Nucleus accumbens (tissue), 56 donors: ENCODE measurements at regions not wholly inside any gene's neighbourhood (a gene's known extent, or its start where the extent isn't known, plus 50 kb on each side); places are given as distances from the start of the nearest gene placed in this dataset.

Experiments
- DNase-seq, 56 donors: peaks; one replicate each; lab custom pipeline; 2025; lab: John Stamatoyannopoulos, UW

DNA sequence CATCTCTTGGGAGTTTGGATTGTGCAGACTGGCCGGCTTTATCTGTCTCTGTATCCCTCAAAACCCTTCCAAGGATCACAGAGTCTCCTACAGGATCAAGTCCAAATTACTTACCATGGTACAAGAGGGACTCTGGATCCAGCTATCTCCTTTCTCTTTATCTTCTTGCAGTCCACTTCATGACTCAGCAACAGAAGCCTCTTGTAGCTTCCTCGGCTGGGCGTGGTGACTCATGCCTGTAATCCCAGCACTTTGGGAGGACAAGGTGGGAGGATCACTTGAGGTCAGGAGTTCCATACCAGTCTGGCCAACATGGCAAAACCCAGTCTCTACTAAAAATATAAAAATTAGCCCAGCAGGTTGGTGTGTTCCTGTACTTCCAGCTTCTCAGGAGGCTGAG, 189.7 kb downstream of the BCAT1 start:
- DNase-seq = no peak

DNA sequence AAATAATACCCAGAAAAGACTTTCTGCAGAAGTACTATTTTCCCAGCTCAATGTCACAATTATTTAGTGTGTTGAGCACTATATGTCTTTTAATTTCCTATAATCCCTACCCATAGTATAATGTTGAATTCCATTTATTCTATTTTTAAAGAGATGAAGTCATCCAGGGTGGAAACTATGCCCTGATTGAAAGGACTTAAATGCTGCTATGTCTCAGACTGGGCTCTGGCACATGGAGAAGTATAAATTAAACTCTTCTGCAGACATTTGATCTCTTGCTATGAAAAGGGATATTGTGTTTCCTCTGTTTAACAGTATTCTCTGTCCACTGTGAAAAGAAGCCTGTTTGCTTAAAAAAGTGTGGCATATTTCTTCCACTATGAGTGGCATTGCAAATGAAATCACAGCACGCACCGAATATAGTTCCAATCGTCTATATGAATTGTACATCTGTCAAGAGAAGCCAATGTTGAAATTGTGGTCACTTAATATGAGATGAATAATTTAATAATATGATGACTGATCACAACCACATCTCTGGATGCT, 192.3 kb downstream of the BCAT1 start:
- DNase-seq = no peak

DNA sequence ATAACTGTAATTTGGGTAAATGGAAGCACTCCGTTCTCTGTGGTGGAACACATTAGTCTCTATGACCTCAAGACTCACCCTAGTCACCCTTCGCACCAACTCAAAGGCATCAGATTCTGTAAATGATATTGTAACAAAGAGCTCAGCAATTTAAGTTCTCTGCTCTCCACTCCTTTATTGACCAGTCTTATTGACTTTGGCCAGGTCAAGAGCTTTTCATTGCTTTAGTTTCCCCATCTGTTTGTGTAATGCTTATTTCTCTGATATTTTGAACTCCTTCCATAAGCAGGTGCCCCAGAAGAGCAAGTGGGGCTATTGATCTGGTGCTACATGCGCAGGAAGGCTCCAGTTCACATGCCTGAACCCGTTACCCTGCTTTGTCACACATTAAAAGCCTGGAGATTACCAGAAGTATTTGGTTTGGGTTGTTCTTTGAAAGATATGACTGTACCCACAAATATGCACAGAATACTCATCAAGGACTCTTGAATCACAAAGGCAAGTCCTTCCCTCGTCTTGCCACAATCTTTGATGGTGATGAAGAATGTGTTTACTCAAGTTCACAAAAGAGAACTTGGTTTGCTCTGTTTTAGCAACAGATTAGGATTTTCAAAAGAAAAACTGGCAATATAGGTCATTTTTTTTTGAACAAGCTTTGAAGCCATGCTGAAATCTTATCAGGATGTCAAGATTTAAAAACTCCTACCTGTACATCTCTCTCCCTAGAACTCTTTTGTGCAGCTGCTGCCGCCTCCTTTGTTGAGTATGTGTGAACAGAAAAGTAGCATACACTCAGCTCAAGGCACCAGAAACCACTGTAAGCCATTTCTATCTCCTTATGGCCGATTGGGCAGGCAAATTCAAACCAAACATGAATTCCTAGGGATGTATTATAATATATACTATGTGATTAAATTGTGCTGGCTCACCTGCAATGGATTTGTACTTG, 193.9 kb downstream of the BCAT1 start:
- DNase-seq = no peak

DNA sequence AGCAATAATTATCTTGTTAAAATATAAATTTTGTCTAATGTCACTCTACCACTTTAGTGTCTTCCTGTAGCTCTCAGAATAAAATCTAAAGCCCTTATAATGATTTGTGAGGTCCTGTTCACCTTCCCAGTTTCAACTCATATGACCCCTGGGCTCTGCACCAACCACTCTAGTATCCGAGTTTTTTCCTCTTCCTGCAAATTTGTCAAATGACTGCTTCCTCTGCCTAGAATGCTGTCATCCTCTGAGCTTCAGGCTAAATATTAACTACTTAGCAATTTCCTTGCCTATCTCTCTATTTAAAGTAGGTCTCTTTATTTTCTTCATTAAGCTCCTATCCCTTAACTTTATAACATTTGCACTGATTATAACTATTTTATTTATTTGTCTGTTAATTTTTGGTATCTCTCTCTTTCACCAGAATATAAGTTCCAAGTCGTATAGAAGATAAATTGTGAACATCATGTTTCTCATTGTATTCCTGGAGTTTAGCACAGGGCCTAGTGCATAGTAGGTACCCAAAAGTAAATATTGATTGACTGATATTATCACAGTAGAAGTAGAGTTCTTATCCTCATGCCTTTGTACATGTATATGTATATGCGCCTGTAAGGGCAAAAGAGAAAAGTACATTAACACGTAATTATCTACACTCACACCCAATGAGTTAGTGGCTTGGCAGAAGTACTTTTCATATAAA, 196.0 kb downstream of the BCAT1 start:
- DNase-seq = no peak

DNA sequence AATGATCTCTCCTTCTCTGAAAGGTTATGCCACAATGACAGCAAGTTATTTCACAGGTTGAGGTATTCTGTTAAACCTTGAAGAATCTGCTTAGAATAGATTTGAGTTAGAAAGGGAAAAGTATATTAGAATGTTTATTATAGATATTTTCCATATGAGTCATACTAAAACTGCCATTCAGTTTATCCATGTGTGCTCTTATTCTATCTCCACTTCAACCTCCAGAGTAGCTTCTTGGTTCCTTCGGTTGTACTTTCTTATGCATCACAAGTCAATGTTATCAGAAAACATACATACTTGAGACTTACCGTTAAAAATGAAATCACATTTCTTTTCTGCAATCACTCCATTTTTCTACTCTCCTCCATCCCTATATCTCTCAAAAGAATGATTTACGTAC, 197.7 kb downstream of the BCAT1 start:
- no peak for DNase-seq

DNA sequence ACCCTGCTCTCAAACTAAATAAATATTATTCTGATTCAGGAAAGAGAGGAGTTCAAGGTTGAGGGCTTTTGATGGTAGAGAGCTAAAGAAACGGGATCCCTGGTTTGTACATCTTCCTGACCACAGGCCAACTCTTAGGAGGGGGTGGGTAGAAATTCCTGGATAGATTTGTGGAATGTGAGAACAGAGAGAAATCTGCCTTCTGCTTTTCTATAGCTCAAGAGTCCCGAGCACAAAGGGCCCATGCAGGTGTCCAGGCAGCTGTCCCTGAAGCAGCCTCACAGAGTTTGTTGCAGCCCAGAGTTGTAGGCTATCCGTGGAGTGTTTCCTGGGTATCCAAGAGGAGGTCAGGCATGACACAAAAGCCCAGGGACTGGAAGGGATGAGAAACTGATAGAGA, 198.6 kb downstream of the BCAT1 start:
- no peak for DNase-seq

DNA sequence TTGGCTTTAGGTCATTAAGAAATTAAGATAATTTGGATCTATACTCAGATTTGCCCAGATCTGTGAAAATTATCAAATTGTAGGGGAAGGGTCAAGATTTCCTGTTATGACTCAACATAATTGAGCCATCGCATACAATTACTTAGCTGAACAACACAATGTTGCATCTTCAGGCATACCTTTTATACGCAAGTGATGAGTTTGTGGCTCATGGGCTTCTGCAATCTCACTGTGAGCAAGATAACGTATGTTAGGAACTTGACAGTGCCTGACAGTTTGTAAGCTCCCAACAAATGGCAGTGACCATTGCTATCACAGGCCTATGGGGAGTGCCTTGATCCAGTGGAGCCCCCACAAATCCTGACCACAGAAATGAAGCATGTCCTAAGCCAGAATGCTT, 199.7 kb downstream of the BCAT1 start:
- no peak for DNase-seq

DNA sequence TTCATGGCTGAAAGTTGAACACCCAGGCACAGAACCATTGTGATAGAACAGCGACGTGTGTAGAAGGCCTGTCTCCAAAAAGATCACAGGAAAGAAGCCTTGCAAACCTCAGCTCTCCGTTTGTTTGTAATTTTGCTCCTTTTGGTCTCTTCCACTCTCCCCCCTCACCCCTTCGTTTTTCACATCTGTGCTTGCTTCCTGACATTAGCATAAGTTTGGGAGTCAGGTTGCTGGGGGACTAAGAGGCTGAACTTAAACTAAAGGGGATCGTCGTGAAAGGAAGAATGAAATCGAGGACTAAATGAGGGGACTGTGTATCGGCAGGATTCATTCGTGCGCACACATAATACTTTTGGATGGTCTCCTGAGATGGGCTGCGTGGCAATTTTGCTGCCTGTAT, 200.6 kb downstream of the BCAT1 start:
- no peak for DNase-seq

DNA sequence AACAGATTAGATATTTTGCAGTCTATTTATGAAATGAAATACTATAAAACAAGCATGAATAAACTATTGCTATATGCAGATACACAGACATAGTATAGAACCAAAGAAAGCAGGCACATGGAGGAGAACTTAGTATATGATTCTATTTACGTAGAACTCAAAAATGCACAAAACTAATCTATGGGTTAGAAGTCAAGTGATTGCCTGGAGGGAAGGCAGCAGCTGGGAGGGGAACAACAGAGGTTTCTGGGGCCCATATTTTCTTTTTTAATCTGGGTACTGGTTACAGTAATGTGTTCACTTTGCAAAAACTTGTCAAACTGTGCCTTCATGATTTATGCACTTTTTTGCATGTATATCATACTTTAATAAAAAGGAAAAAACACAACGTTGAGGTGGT, 202.0 kb downstream of the BCAT1 start:
- DNase-seq = no peak

DNA sequence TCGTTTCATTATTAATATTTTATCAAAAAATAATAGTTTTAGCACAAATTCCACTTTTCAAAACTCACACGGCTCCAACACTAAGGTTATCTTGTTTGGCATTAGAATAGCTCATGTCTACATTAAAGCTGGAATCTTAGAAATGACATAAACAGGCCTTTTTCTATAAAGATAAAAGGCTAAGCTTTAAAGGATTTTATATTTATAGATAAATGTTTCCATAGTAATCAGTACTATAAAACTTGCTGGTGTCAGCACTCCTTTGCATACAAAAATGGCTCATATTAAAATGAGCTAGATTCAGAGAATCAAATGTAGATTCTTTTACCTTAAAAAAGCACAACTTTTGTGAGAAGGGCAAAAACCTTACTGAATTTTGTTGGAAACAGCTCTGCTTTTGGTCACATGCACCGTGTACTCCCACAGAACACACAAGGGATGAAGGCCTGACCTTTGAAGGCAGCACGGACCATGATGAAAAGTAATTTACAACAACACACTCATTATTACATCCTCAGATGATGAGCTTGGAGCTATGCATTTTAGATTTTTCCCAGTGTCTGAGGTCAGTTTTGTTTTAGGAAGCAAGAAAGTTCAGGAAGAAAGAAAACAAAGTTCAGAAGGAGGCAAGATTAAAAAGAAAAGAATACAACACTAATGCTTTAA, 202.8 kb downstream of the BCAT1 start:
- DNase-seq = no peak

DNA sequence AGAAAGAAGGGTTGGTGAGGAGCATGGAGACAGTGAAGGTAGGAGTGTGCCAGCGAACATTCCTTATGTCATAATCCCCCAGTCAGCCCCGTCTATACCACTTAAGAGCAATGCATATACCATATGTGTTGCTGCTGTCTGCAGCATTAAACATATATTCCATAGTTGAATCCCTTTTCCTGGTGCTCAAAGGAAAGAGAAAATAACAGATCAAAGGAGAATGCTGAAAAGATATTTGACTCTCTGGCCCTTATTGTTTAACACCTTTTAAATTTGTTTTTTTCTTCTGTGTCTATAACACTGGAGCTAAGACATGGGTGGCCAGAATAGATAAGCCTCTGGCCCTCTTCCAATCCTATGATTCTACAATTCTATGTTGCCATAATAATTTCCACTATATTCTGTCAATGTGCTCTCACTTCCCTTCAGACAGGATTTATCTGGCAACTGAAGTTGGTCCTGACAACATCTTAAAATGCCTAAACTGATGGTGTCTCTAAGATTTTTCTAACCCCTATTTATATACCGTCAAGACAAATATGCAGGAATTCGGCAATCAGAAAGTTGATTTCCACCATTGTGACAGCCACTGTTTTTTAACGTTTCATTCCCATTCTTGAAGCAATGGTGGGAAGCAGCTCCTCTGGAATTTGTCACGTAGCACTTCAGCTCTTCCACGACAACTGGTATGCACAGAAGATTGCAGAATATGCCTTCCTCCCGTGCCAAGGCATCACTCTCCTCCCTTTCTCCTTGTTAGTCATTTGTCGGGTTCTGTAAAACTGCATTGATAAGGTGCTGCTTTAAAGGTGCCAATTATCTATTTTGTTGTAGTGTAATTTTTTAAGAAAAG, 204.7 kb downstream of the BCAT1 start:
- DNase-seq = no peak

DNA sequence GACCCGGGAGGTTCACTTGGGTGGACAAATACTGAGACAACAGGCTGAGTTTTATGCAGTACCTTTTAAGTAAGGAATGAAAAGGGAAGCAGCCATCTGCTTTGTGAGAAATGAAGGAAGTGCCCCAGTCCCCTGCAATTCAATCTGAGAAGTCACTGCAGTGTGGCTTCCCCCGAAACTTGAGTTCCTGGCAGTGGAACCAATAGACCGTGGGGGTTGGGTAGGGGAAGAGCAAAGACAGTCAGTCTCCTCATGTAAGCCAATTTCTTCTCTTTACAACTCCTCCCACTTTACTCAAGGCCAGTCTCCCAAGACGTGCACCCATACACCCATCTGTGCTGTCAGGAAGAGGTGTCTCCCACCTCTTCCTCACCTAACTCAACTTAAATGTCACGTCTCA, 206.5 kb downstream of the BCAT1 start:
- peak in 29 of 56 donors; percentile 1 to 38 (median 9) for DNase-seq

DNA sequence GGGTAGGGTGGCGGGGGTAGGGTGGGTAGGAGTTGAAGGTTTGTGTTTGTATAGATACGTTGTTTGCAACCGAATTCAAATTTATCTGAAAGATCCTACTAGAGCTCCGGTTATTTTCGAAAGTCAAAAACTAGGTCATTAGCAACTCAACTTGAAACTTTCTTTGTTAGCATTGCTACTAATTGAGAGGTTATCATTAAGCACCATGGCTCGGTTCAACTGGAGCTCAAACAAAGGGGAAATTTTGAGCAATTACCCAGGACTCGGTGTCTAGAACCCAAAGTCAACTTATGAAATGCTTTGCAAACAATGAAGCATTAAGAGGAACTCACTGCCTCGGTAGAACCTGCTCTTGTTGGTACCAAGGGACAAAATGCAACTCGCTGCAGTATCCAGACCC, 207.7 kb downstream of the BCAT1 start:
- no peak for DNase-seq

DNA sequence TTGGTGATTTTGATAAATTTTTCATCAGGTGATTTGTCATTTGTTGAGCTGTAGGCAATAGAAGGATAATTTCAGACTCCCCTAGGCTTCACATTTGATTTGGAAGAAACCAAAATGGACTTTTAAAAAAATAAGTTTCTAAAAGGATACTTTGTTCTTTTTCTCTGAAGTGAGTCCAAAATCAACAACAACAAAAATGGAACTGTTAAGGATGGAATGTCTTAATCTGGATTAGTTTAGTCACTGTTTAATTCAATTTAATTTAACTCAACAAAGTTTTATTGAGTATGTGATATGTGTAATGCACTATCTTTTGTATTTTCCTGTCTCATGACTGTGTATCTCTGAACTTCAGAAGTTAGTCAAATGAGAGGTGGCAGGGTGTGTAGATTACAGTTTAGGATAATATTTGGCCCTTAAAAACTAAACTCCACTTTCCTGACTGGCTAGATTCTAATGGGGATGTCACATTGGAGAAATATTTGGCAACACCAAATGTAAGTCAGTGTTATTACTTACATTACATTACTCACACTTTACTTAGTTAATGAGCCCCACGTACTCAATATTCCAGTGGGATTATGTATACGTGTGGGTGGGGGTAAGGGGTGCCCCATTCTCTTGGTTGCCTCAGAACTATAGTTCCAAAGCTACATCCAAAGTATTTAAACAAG, 209.7 kb downstream of the BCAT1 start:
- DNase-seq = no peak

DNA sequence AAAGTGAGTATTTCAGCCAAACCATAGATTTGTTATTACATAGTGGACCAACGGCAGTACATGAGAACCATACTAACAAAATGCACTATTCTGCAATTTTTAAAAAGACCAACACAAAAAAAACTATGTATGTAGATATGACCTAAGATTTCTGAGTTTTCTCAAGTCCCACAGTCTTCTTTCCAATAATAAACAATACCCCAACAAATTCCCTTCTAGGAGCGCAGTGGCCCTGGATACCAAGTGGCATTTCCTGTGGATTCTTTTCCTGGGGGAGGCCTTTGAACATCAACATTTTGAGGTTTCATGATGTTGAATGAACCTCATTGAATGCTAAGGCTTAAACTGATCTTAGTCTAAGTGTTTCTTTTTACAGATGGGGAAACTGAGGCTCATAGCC, 210.5 kb downstream of the BCAT1 start:
- no peak for DNase-seq

DNA sequence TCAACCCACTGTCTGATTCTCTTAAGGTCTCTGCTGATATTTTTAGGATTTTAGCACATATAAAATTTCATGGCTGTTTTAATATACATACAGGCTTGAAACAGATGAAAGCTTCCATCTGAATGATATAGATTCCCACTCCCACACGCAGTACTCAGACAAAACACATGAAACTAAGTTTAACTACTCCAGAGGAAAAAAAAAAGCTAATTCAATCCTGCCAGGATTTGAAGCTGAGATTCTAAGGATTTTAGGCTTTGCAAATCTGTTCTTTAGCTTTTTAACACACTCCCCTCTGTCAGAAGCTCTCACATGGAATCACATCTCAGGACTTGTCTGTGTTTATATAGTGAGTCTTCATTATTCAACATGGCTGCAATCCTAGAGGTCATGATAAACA, 217.3 kb downstream of the BCAT1 start:
- no peak for DNase-seq

DNA sequence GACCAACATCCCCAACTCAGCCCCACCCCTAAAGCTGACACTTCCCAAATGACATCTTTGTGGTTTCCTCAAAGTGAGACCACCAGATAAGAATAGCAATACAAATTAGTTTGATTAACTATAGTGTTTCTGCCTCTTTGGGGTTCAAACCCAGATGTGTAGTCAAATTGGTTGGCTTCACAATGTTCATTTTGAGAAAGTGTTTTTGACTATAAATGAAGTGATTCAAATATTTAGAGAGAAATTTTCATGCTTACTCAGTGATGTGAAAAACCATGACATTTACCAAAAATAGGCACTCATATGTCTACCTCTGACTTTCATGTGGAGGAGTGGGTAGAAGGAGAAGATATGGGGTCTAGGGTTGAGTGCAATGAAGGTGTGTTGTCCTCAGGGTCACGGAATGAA, 218.4 kb downstream of the BCAT1 start:
- no peak for DNase-seq

DNA sequence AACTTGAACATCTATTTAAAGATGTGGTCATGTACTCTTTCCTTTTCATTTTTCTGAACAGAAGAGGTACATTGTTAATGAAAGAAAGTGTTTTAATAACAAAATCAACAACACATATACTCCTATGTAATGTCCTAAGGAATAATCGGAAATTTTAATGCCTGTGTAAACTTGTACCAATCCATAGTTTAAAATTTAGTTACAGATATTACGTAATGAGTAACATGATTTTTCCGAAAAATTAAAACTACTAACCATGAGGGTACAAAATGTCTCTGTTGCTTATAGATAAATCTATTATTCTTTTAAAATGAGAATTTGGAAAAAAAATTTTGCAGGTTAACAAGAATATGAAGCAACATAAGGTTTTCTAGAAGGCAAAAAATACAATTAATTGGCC, 220.1 kb downstream of the BCAT1 start:
- DNase-seq = no peak

DNA sequence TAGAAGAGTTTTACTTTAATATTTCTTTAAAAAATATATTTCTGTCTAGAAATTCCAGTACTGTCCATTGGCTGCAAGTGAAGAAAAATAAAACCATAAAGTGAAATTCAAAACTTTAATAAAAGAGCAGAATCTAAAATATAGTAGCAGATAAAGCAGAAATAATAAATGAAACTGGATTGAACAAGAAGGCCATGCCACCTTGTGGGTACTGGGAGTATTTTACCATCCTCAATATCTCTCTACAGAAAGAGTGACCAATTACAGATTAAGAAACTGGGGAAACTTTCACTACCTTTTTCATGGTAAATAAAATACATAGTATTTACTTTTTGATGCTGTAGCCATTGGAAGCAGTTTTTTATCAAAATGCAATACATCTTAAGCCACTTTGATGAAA, 220.5 kb downstream of the BCAT1 start:
- peak in 2 of 56 donors; percentile 10 to 30 for DNase-seq

DNA sequence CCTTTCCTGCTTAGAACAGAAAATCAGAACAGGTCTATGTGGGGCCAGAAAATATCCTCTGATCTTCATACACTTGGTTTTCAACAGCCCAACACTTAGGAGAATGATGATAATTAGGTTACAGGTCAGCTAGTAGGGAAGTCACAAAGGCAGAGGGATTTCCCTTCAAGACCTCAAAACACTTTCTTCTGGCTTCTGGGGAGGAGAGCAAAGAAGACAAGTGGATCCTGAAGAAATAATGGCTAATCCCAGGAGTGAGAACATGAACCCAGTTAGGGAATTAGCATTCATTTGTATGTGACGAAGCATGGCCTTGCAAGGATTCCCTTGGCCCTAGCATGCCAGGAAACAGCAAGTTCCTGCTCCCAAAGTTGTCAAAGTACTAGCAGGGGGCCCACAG, 223.3 kb downstream of the BCAT1 start:
- no peak for DNase-seq
